ENCODE measurements at regions not wholly inside any gene's neighbourhood (a gene's known extent, or its start where the extent isn't known, plus 50 kb on each side); places are given as distances from the start of the nearest gene placed in this dataset.
"Not testable (repeated sequence)": the region's sequence is repeated elsewhere in the genome, so short reads cannot be mapped to it uniquely, and the experiment has no call there.

- DNase-seq: no peak
These were observed 510.3 kb upstream of the DPP6 start for GRCh38 chr7:153541903-153542302.

GRCh38 chr7:153543232-153543631 lies 509.0 kb upstream of the DPP6 start:
- DNase-seq: no peak

- no peak for DNase-seq
These were observed 502.0 kb upstream of the DPP6 start for GRCh38 chr7:153550173-153550572.

DNA sequence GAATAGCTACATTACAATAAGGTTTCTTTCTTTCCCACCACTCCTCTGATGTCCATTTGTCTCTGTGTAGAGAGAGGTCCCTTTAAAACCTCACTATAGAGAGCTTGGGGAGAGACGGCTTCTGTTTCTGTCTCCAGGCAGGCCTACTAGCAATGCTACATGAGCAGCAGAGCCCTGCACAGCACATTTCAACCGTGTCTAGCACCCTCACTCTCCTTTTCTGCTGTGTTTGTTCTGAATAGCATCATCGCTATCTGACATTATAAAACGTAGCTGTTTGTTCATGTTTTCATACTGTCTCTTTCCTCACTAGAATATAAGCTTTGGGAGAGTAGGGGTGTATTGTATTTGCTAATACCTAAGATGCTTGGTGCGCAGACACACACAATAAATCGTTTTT lies 487.8 kb upstream of the DPP6 start:
- DNase-seq: no peak

GRCh38 chr7:153566324-153566723 lies 485.9 kb upstream of the DPP6 start:
- DNase-seq: no peak

DNA sequence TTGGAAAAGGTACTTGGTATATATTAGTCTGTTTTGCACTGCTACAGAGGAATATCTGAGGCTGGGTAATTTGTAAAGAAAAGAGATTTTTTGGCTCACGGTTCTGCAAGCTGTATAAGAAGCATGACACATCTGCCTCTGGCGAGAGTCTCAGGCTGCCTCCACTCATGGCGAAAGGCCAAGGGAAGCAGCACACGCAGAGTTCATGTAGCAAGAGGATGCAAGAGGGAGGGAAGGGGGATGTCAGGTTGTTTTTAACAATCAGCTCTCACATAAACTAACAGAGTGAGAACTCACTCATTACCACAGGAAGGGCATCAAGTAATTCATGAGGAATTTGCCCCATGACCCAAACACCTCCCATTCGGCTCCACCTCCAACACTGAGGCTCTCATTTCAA lies 484.8 kb upstream of the DPP6 start:
- no peak for DNase-seq

DNA sequence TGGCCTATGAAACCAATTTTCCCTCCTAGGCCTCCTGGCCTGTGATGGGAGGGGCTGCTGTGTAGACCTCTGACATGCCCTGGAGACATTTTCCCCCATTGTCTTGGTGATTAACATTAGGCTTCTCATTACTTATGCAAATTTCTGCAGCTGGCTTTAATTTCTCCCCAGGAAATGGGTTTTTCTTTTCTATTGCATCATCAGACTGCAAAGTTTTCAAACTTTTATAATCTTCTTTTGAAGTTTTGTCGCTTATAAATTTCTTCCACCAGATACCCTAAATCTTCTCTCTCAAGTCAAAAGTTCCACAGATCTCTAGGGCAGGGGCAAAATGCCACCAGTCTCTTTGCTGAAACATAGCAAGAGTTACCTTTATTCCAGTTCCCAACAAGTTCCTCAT lies 482.7 kb upstream of the DPP6 start:
- DNase-seq: not testable (repeated sequence)

- no peak for DNase-seq
These were observed 476.1 kb upstream of the DPP6 start for GRCh38 chr7:153576096-153576495.

GRCh38 chr7:153581419-153581818 lies 470.8 kb upstream of the DPP6 start:
- DNase-seq: no peak

GRCh38 chr7:153584132-153584531 lies 468.1 kb upstream of the DPP6 start:
- no peak for DNase-seq

- DNase-seq: no peak
These were observed 463.6 kb upstream of the DPP6 start for GRCh38 chr7:153588586-153588985.

GRCh38 chr7:153590136-153590535 lies 462.1 kb upstream of the DPP6 start:
- DNase-seq: no peak

- no peak for DNase-seq
These were observed 461.6 kb upstream of the DPP6 start for GRCh38 chr7:153590571-153590970.

DNA sequence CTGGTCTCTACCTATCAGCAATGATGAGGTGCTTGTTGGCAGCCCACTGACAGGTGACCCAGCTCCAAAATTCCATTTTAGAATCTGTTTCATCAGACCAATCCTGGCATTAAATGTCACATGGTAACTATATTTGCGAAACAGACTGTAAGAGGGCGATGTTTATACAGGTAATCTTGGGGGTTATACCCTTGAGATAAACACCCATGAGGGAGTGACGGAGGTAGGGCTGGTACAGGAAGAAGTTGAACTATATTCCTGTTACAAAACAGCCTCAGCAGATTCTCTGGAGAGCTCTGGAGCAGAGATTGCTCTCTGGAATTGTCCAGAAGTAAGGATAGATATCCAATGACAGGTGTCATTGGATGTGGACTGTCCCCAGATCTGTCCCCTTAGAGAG lies 444.8 kb upstream of the DPP6 start:
- DNase-seq: no peak

GRCh38 chr7:153616711-153617325 lies 435.4 kb upstream of the DPP6 start:
- DNase-seq: no peak

- DNase-seq: no peak
These were observed 424.9 kb upstream of the DPP6 start for GRCh38 chr7:153627323-153627722.

DNA sequence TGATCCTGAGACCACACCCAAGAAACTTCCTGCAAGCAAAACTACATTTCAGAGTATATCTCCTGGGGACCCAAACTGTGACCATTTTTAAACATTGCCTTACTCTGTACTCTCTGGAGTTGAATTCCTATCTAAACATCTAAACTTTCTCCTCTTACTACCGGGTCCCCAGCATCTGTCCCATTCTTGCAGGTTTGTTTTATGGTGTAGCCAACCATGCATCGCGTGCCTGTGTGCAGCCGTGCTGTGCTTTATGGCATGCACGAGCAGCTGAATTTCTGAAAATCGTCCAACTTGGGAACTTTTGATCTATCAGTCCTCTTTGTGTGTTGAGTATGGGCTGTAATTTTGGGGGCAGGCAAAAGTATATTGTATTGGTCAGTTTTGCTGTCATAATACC lies 423.8 kb upstream of the DPP6 start:
- no peak for DNase-seq

- no peak for DNase-seq
These were observed 423.4 kb upstream of the DPP6 start for GRCh38 chr7:153628825-153629224.

DNA sequence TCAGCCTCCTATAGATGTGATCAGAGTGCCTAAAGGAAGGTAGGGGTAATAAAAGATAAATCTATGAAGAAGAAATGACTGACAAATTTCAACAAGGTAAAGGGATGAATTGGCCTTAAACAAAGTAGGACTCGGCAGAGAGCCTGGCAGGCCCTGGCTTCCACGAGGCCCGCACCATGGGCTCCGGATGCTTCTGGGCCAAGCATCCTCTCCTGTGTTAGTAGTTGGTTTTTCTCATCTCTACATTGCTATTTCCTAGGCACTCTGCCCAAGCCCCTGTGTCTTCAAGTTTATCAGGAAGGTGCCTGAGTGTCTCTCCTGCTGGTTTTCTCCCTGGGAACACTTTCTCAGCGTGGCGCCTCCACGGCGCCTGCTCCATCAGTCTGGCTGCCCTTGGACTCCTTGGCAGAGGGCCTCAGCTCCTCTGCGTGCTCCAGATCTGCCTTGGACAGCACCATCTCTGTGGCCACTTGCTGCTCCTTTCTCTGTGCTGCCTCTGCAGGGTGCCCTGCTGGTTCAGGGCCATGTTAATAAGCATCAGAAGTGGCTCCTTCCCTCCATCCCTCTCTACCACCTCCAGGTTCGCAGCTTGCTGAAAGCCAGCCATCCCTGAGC lies 413.3 kb upstream of the DPP6 start:
- DNase-seq: no peak

DNA sequence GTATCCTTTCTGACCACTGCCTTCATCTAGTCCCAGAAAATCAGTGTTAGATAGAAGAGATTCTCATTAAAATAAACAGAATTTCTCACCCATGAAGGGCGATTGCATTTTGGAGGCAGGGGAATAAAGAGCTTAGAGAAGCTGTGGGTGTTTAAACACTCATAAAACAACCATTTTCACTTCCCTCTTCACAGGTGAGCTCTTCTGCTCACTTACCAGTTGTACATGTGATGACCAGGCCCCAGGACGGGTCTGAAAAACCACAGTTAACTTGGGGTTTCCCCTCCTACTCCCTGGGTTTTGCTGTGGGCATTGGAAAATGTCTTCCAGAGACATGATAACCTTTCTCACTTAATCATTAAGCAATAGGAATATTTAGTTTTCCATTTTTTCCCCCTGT lies 411.6 kb upstream of the DPP6 start:
- no peak for DNase-seq

DNA sequence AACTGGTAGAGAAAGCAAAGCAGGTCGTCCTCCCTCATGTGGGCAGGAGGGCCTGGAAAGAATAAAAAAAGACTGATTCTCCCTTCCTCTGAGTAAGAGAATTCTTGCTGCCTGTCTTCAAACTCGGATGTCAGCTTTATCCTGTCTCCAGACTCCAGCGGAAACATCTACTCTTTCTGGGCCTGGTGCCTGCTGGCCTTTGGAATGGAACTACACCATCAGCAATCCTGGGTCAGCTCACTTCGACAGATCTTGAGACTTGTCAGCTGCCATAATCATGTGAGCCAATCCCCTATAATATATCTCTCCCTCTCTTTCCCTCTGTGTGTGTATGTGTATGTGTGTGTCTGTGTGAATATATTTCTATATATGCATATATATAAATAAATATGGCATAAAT lies 411.0 kb upstream of the DPP6 start:
- DNase-seq: no peak

DNA sequence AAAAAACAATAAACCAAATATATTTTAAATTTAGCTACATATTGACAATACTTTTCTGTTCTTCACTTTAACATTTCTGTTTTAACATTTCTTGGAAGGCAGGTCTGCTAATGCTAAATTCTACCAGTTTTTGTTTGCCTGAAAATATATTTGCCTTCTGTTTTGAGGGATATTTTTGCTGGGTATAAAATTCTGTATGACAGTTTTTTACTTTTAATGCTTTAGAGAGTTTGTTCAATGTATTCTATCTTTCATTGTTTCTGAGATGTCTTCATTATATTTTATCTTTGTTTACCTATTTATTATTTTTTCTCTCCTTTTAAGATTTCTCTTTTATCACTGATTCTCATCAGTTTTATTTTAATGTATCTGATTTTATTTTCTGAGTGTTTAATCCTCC lies 409.2 kb upstream of the DPP6 start:
- no peak for DNase-seq

DNA sequence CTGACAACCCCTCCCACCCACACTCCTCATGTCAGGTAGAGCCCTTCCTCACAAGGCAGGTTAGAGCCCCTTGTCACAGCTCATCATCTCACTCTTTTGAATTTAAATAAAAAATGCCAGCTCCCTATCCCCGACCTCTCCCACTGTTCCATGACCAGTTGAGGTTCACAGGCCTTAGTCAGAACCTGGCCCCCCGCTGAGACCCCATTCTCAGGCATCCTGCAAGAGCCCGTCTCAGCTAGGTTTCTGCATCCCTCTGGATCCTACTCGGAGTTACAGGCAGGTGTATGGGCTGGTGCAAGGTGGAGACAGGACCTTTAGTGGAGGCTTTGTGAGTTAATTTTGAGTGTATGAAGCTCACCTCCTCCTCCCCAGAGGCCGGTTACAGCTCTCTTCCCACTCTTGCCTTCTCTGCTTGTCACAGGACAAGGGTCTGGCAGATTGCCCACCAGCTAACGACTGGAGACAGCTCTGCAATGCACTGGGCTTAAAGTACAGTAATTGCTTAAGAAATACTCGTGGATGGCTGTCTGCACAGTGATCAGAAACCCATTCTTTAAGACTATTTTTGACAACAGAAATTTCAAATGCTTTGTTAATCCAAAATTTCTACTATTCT lies 394.9 kb upstream of the DPP6 start:
- DNase-seq: no peak

GRCh38 chr7:153675131-153675530 lies 377.1 kb upstream of the DPP6 start:
- DNase-seq: no peak

- no peak for DNase-seq
These were observed 369.6 kb upstream of the DPP6 start for GRCh38 chr7:153682628-153683027.
